RWPE2 (cell line): ENCODE measurements at regions not wholly inside any gene's neighbourhood (a gene's known extent, or its start where the extent isn't known, plus 50 kb on each side); places are given as distances from the start of the nearest gene placed in this dataset.
A peak's percentile ranks its signal among the peaks of the same experiment; 100 is the strongest.

ENCODE experiments used
- ATAC-seq: fragments of 200-7000 bp; cut with Tn5 transposase; 3 replicates; pipeline ENCODE4 v1.9.1; 2021; ENCODE audit warnings: low read depth
- DNase-seq: peaks from one replicate; pipeline ENCODE4 v3.0.0-alpha.2; 2020; ENCODE audit warnings: low spot score
- H3K27ac ChIP-seq: fragments of 450-650 bp; 2 replicates; pipeline ENCODE4 v1.5.1; 2017; ENCODE audit warnings: mild to moderate bottlenecking; ENCODE audit not compliant: poor library complexity, severe bottlenecking
- H3K27me3 ChIP-seq: fragments of 250-450 bp; sonication (Bioruptor Pico); 2 replicates; pipeline ENCODE4 v1.5.1; 2021; ENCODE audit warnings: mild to moderate bottlenecking, moderate library complexity; ENCODE audit not compliant: insufficient read depth, poor library complexity, severe bottlenecking
- H3K36me3 ChIP-seq: fragments of 250-450 bp; sonication (Bioruptor Pico); 2 replicates; pipeline ENCODE4 v1.5.1; 2020; ENCODE audit warnings: low read depth, mild to moderate bottlenecking, moderate library complexity
- H3K4me1 ChIP-seq: fragments of 250-450 bp; sonication (Bioruptor Pico); 2 replicates; pipeline ENCODE4 v1.5.1; 2021; ENCODE audit warnings: mild to moderate bottlenecking, moderate library complexity; ENCODE audit not compliant: insufficient read depth, poor library complexity, severe bottlenecking
- H3K4me3 ChIP-seq: fragments of 250-450 bp; sonication (Bioruptor Pico); 2 replicates; pipeline ENCODE4 v1.5.1; 2021; ENCODE audit warnings: mild to moderate bottlenecking, moderate library complexity; ENCODE audit not compliant: severe bottlenecking
- H3K9me3 ChIP-seq: fragments of 250-450 bp; sonication (Bioruptor Pico); 2 replicates; pipeline ENCODE4 v1.5.1; 2021; ENCODE audit warnings: mild to moderate bottlenecking, moderate library complexity; ENCODE audit not compliant: severe bottlenecking
- TF ChIP-seq, protein P1 (sequence below): fragments of 450-650 bp; IDR thresholded peaks from one replicate; pipeline ENCODE4 v1.5.1; 2017; ENCODE audit warnings: mild to moderate bottlenecking, moderate library complexity; ENCODE audit not compliant: poor library complexity, severe bottlenecking

DNA sequence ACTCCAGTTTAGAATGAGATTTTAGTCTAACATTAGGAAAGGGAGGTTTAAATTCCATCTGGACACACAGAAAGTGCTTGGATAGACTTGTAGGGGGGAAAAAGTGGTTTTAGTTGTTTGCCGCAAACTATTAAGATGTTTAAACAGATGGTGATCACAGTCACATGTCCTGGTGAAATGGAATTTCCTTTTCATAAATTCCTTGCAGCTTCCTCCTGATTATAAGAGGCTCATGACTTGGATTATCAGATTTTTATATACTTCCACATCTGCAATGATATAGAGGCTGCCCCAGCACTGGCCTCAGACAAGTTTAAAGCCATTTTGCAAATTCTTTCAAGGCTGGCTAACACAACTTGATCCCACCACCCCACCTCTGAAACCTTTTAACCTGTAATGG is 106.4 kb upstream of the ARMC3 start:
- H3K27me3 ChIP-seq = no peaks in the 10 kb centered on the region
- ATAC-seq (no peak), DNase-seq (no peak)
- no peaks in the 10 kb centered on the region for H3K36me3 ChIP-seq
- H3K27ac ChIP-seq = no peak overlapping the region
- TF ChIP-seq, protein P1, sequence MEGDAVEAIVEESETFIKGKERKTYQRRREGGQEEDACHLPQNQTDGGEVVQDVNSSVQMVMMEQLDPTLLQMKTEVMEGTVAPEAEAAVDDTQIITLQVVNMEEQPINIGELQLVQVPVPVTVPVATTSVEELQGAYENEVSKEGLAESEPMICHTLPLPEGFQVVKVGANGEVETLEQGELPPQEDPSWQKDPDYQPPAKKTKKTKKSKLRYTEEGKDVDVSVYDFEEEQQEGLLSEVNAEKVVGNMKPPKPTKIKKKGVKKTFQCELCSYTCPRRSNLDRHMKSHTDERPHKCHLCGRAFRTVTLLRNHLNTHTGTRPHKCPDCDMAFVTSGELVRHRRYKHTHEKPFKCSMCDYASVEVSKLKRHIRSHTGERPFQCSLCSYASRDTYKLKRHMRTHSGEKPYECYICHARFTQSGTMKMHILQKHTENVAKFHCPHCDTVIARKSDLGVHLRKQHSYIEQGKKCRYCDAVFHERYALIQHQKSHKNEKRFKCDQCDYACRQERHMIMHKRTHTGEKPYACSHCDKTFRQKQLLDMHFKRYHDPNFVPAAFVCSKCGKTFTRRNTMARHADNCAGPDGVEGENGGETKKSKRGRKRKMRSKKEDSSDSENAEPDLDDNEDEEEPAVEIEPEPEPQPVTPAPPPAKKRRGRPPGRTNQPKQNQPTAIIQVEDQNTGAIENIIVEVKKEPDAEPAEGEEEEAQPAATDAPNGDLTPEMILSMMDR = no peak
- peaks cover 42% of the 10 kb centered on the region for H3K4me1 ChIP-seq
- H3K9me3 ChIP-seq = no peaks in the 10 kb centered on the region
- H3K4me3 ChIP-seq = no peak overlapping the region

DNA sequence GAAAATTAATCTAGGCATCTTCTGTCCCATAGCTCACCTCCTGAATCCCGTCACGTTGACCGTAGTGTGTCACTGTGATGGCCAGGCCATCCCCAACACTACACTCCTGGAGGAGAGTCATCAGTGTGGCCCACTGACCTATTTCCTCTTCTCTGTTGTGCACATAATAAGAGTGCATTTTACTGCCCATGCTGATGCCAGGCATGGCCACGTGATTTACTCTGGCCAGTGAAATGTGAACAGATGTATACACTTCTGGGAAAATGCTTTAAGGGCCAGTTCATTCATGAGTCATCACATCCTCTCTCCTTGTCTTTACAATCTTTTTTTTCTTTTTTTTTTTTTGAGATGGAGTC is 101.9 kb upstream of the PIP4K2A start:
- DNase-seq = no peak
- H3K27ac ChIP-seq = peak overlapping the region; percentile 77
- TF ChIP-seq, protein P1 = no peak

DNA sequence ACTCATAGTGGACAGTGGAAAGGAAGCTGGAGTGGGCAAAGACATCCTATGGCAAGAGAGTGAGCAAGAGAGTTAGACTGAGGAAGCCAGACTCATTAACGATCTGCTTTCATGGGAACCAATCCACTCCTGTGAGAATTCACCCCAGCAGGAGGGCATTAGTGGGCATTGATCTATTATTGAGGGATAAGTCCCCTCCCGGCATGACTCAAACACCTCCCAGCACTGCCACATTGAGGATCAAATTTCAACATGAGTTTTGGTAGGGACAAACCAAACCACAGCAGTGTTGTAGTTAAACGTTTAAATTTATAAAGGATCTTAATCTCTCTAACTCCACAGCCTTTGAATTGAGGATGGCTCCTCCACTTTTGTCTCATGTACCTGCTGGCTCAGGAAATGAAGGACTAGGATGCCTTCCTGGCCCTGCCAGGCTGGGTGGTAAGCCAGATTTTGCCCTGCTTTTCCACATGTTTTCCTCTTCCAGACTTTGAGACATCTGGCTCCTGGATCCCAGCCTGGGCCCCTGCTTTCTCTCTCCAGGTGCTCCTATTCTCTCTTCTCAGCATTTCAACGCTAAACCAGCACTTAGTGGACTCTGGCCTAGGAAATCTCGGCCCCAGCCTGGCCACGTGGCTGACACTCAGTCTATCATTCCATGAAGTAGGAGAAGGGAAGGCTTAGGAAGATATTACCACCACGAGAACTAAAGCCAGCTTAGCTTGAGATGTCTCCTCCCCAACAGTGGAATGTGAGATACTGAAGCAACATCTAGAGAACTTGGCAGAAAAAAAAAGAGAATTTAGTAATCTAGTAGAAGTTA is 96.5 kb upstream of the PIP4K2A start:
- DNase-seq (no peak), ATAC-seq (no peak)
- Histone ChIP-seq H3K27me3 (no peaks in the 10 kb centered on the region), H3K27ac (no peak overlapping the region), H3K4me1 (peaks cover 4% of the 10 kb centered on the region), H3K9me3 (no peaks in the 10 kb centered on the region), H3K36me3 (no peaks in the 10 kb centered on the region), H3K4me3 (no peak overlapping the region)
- TF ChIP-seq, protein P1 = no peak

More for the DNA sequence above, 101.9 kb upstream of the PIP4K2A start:
- Histone ChIP-seq H3K4me3 (no peak overlapping the region), H3K4me1 (peaks cover 21% of the 10 kb centered on the region), H3K9me3 (no peaks in the 10 kb centered on the region), H3K36me3 (no peaks in the 10 kb centered on the region), H3K27me3 (no peaks in the 10 kb centered on the region)
- ATAC-seq = peak; percentile 88

DNA sequence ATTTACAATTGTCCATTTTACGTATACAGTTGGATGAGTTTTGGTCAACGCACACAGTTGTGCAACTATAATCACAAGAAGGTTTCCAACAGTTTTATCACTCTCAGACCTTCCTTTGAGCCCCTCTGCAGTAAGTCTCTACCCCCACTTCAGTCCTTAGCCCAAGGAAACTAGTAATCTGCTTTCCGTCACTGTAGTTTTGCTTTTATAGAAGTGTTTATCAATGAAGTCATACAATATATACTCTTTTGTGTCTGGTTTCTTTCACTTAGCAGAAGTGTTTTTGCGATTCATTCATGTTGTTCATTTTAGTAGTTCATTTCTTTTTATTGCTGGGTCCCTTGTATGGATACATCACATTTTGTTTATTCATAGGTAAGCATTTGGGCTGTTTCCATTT is 92.9 kb upstream of the PIP4K2A start:
- DNase-seq = no peak
- H3K36me3 ChIP-seq = no peaks in the 10 kb centered on the region
- no peaks in the 10 kb centered on the region for H3K4me1 ChIP-seq
- no peaks in the 10 kb centered on the region for H3K27me3 ChIP-seq
- H3K9me3 ChIP-seq = no peaks in the 10 kb centered on the region
- ATAC-seq = no peak
- TF ChIP-seq, protein P1 = no peak
- no peak overlapping the region for H3K27ac ChIP-seq
- no peak overlapping the region for H3K4me3 ChIP-seq

DNA sequence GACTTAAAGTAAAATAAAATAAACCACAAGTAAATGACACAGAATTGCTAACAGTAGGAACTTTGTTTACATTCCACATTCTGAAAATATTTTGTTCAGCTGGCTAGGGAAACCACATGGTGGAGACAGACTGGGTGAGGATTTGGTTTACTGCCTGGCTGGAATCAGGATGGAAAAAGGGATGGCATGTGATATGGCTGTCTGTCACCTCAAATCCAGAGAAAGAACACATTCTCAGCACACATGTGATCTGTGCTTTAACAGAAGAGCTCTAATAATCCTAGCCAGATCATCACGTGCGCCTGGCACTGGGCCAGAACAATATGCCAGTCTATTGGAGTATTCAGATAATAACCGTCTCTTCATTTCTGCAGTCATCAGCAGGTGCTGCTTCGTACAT is 90.9 kb upstream of the PIP4K2A start:
- Histone ChIP-seq H3K36me3 (no peaks in the 10 kb centered on the region), H3K27ac (no peak overlapping the region), H3K9me3 (no peaks in the 10 kb centered on the region), H3K4me1 (no peaks in the 10 kb centered on the region), H3K4me3 (no peak overlapping the region), H3K27me3 (no peaks in the 10 kb centered on the region)
- TF ChIP-seq, protein P1 = no peak
- no peak for DNase-seq
- no peak for ATAC-seq
